ENCODE measurements at regions not wholly inside any gene's neighbourhood (a gene's known extent, or its start where the extent isn't known, plus 50 kb on each side); places are given as distances from the start of the nearest gene placed in this dataset.

DNA sequence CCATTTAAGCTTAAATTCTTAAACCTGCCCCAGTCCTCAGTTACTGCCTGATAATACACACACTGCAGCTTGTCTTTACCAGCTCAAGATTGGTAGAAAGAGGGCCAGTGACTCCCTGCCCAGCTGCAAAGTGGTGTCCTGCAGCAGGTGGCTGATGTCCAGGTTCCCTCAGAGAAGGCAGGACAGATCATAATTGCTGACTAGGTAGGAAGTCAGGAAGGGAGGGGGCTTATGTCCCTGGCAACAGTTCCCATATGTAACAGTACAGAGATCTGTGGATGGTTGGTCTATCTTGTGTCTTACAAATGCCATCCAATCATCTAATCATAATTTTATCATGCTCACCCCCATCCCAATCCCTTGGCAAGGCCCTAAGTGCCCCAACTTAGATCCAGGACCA, 492.1 kb upstream of the PPP2R3A start:
- no peak for DNase-seq (ENCODE audit: low read depth in 3 of 3)

GRCh38 chr3:135487261-135487660, 478.3 kb upstream of the PPP2R3A start:
- no peak for DNase-seq (ENCODE audit: low read depth in 3 of 3)

- no peak for DNase-seq (ENCODE audit: low read depth in 3 of 3)
Observed at GRCh38 chr3:135490219-135490915, 475.2 kb upstream of the PPP2R3A start.

DNA sequence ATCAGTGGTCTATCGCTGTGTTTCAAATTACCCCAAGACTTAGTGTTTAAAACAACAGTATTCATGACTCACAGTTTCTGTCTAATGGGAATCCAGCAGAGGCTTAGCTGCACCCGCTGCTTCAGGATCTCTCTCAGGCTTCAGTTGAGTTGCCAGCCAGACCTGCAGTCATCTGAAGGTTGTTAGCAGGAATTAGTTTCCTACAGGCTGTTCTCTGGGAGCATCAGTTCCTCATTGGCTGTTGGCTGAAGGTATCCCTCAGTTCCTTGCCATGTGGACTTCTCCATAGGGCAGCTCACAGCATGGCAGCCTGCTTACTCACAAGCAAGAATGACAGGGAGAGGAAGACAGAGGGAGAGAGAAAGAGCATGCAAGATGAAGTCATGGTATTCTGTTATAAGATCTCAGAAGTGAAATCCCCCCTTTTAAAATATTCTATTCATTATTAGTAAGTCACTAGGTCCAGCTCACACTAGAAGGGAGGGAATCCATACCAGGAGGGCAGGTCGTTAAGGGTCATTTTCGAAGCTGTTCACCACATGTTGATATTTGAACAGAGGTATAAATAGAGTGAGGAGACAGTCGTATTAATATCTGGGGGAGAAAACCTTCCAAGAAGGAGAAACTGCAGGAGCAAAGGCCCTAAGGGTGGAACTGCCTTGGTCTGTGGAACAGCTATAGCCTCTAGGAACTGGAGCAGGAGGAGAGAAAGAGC, 473.9 kb upstream of the PPP2R3A start:
- DNase-seq (ENCODE audit: low read depth in 3 of 3), result no peak

DNA sequence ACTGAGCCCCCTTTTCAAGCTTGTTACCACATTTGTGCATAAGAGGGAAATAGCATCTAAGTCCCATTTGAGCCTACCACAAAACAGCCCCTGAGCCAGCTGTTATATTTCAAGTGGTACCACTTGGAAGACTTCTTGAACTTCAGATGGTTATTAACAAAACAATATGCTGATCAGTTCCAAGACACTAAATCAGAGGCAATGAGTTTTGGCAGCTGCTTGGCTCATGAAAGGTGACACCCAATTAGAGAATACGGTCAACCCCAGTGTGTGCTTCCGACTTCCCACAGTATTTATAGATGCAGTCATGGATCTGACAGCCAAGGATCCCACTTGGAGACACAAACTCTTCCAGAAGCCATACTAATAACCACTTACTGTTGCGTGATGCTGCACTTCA, 469.6 kb upstream of the PPP2R3A start:
- DNase-seq (ENCODE audit: low read depth in 3 of 3), result no peak

DNA sequence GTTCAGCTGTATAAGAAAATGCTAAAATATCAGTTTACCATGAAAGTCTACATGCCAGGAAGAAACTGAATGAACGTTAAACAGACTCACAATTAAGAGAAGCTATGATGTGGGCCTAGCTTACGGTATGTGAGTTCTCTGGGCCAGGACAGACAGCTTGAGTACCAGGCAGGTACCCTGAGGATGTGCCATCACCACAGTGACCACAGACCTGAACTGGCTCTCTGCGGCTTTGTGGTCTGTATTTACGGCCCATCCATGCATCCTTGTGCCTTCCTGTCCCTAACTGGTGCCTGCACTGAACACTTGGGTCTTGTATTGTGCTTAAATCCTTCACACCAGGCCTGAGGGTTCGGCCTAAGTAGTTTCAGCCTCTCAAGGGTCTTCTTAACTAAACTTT, 467.5 kb upstream of the PPP2R3A start:
- DNase-seq (ENCODE audit: low read depth in 3 of 3), result no peak

- no peak for DNase-seq (ENCODE audit: low read depth in 3 of 3)
Observed at GRCh38 chr3:135499426-135499825, 466.1 kb upstream of the PPP2R3A start.

DNA sequence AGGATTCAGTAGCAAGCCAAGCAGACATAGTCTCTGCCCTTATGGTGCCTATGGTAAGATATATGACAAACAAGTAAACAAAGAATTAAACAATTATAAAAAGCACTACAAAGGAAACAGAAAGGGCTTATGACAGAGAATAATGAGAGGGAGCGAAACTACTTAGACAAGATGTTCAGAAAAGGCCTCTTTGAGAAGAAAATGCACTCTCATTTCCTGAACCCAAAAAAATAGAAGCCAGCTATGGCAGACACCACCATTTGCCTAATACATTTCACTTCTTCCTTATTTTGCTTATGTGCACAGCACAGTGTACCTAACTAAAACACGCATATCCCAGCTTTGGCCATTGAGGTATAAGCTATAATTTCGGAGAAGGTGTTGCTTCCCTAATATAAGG, 465.5 kb upstream of the PPP2R3A start:
- DNase-seq (ENCODE audit: low read depth in 3 of 3), result no peak

- no peak for DNase-seq (ENCODE audit: low read depth in 3 of 3)
Observed at GRCh38 chr3:135503065-135503759, 462.3 kb upstream of the PPP2R3A start.

- peak in 1 of 3 experiments; percentile 19 for DNase-seq (ENCODE audit: low read depth in 3 of 3)
Observed at GRCh38 chr3:135503760-135504686, 461.5 kb upstream of the PPP2R3A start.

- no peak for DNase-seq (ENCODE audit: low read depth in 3 of 3)
Observed at GRCh38 chr3:135513106-135514059, 452.1 kb upstream of the PPP2R3A start.

DNA sequence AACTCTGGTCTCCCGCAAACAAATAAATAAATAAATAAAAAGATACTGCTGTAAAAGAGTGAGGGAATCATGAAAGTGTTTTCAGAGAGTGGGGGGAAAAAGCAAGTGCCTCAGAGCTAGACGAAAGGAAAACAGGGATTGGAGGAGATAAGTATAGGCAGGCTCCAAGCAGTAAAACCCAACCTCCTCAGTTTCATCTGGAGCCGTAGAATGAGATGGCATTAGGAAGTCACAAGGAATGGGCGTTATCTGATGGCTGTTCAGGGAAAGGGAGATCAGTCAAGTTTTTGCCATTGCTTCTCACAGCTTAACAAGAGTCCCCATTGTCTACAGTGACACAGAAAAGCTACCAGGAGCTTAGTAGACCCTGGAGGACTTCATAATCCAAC, 451.5 kb upstream of the PPP2R3A start:
- DNase-seq (ENCODE audit: low read depth in 3 of 3), result no peak

DNA sequence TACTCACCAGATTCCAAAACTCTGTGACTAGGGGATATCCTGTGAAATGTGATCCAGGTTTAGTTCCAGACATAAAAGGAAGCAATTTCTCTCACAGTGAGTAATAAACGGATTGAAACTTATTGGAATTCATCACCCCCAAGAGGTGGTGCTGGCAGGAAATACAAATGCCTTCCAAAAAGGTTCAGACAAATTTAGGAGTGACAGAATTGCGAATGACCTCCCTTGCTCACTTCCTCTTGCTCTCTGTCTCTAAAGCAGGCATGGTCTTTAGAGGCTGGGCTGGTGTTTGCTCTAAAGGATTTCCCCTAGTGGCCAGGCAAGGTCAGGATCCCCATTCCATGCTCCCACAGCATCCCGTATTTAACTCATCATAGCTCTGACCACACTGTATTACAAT, 449.4 kb upstream of the PPP2R3A start:
- DNase-seq (ENCODE audit: low read depth in 3 of 3), result no peak

GRCh38 chr3:135528413-135529015, 437.0 kb upstream of the PPP2R3A start:
- DNase-seq (ENCODE audit: low read depth in 3 of 3), result no peak

DNA sequence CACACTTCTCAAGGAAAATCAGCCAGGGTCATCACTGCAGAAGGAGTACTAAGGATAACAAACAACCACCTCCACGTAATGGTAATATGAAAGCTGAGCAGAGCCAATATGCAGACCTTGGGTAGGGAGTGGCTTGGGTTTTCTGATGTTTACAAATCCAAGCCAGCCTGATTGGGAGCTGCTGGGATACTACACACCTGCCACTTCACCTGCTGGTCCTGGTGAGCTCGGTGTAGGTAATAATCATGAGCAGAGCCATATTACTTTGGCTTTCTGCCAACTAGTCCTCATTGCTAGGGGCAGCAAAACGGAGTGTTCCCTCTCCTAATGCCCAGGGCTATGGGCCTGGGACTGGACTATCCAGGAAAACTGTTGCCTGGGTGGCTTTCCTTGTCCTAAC, 433.5 kb upstream of the PPP2R3A start:
- no peak for DNase-seq (ENCODE audit: low read depth in 3 of 3)

DNA sequence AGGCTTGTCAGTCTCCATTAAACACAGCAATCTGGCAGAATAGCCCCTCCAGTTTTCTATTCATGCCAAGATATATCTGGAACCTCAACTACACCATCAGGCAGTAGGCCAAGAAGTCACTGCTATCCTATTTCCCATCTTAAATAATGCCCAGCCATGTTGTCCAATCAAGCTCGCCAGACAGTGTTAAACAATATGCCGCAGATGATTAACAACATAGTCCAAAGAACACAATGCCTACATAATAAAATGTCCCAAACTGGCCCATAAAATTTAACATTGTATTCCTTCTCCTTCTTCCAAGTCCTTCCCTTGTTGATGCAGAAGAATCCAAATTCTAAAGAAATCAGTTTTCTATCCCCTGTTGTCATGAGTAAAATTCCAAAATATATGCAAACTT, 427.4 kb upstream of the PPP2R3A start:
- no peak for DNase-seq (ENCODE audit: low read depth in 3 of 3)

- no peak for DNase-seq (ENCODE audit: low read depth in 3 of 3)
Observed at GRCh38 chr3:135539351-135539750, 426.2 kb upstream of the PPP2R3A start.

- no peak for DNase-seq (ENCODE audit: low read depth in 3 of 3)
Observed at GRCh38 chr3:135539854-135540253, 425.7 kb upstream of the PPP2R3A start.

DNA sequence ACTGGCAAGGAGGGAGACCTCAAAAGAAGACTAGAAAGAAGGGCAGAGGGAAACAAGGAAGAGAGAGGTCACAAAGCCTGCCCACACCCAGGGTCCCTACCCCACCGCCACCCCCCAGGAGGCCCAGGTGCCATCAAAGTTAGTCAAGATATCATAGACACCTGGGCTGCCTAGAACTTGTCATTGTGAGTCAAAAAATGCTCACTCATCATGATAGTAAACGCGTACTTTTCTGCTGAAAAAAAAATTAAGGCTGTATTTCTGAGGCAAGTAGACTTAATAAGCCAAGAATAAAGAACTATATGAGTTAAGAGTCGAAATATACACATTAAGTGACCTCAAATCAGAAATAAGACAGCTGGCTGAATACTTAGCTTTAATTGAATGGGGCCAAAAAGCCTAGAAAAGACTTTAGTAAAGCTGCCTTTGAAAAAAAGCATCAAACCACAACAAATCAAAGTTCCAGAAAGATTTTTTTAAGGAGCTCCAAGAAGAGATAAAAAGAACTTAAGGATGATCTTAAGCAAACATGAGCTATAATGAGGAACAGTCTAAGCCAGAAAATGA, 415.5 kb upstream of the PPP2R3A start:
- DNase-seq (ENCODE audit: low read depth in 3 of 3), result no peak

DNA sequence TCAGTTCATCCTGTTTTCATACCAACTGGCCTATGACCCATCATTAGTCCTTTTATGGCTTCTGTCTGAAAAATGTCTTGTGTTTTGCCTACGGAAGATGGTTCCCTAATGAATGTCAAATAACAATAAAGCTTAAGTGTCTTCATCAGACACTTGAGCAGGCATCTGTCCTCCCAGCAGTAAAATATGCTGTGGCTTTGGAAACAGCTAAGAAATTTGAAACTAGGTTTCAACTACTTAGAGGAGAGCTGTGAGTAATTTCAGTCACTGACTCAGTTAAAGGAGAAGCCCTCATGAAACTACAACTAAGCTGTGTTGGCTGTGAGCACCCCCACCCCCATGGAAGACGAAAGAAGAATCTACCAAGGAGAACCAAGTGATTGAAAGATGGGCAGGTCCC, 409.4 kb upstream of the PPP2R3A start:
- DNase-seq (ENCODE audit: low read depth in 3 of 3), result no peak
